ENCODE measurements at regions not wholly inside any gene's neighbourhood (a gene's known extent, or its start where the extent isn't known, plus 50 kb on each side); places are given as distances from the start of the nearest gene placed in this dataset.

GRCh38 chr4:187424636-187425035 is 570.9 kb upstream of the ZFP42 start:
- H3K4me1 ChIP-seq (ENCODE audit: insufficient read depth, low read length) = no peaks in the 10 kb centered on the region
- no peak overlapping the region for H3K18ac ChIP-seq (ENCODE audit: insufficient read length, low read depth, low read length)
- no peak overlapping the region for H2BK12ac ChIP-seq (ENCODE audit: insufficient read length, low read depth, low read length)
- H3K23me2 ChIP-seq (ENCODE audit: insufficient read length, low read depth, low read length, poor library complexity, severe bottlenecking) = no peaks in the 10 kb centered on the region
- no peak overlapping the region; a peak in 1 of 7 replicates for H3K27ac Mint-ChIP-seq
- WGBS (ENCODE audit: extremely low coverage, insufficient read length, low lambda C conversion rate) = no CpG with 5 or more reads among the region's 1 CpG
- H3K4me2 ChIP-seq (ENCODE audit: insufficient read depth, insufficient read length, low read length) = no peak overlapping the region
- H4K20me1 ChIP-seq (ENCODE audit: control insufficient read depth, insufficient read depth, insufficient read length) = no peaks in the 10 kb centered on the region
- H4K5ac ChIP-seq (ENCODE audit: insufficient read length, low read depth, low read length) = no peak overlapping the region
- H4K8ac ChIP-seq (replicated peaks; ENCODE audit: insufficient read length, low read depth, low read length) = no peak overlapping the region
- H3K9ac ChIP-seq (ENCODE audit: extremely low read depth, insufficient read length, low read length) = no peak overlapping the region
- H2AFZ ChIP-seq (ENCODE audit: low read length) = no peak overlapping the region
- no peaks in the 10 kb centered on the region for H3K79me1 ChIP-seq (ENCODE audit: insufficient read depth, low read depth, low read length, poor library complexity, severe bottlenecking)
- no peaks in the 10 kb centered on the region for H3K79me2 ChIP-seq (ENCODE audit: insufficient read depth, low read length)
- no peak overlapping the region for H2BK5ac ChIP-seq (ENCODE audit: insufficient read length, low read length)
- peaks cover 0 to 12% (median 0%) of the 10 kb centered on the region in 3 experiments; a peak in 2 of 7 replicates for H3K36me3 Mint-ChIP-seq (ENCODE audit: insufficient read depth in 1 of 3, low read depth in 3 of 3)
- no peak overlapping the region for H3K4me3 Mint-ChIP-seq
- no peak overlapping the region for H3K4ac ChIP-seq (ENCODE audit: low read depth, low read length)
- no peak overlapping the region for H2BK15ac ChIP-seq (ENCODE audit: low read depth, low read length)
- no peak overlapping the region for H3K56ac ChIP-seq (ENCODE audit: insufficient read length, low read depth, low read length)
- H3K23ac ChIP-seq (ENCODE audit: insufficient read length, low read depth, low read length) = no peak overlapping the region
- H3K14ac ChIP-seq (ENCODE audit: insufficient read depth, low read length) = no peak overlapping the region
- H2BK120ac ChIP-seq (ENCODE audit: low read depth, low read length, poor library complexity, severe bottlenecking) = no peak overlapping the region
- H3K27ac ChIP-seq (ENCODE audit: insufficient read length, low read depth, low read length) = no peak overlapping the region
- no peaks in the 10 kb centered on the region for H3K27me3 ChIP-seq (ENCODE audit: insufficient read depth, low read length)
- peaks cover 9 to 10% of the 10 kb centered on the region in 2 experiments for H3K9me3 Mint-ChIP-seq
- H3K9me3 ChIP-seq (ENCODE audit: control insufficient read depth, low read depth, low read length) = no peaks in the 10 kb centered on the region
- no peak overlapping the region for H2AK5ac ChIP-seq (ENCODE audit: insufficient read length, low read length)
- no peak overlapping the region for H2BK20ac ChIP-seq (ENCODE audit: low read depth, low read length, poor library complexity, severe bottlenecking)
- no peaks in the 10 kb centered on the region for H3K27me3 Mint-ChIP-seq (ENCODE audit: low read depth)
- H3T11ph ChIP-seq (ENCODE audit: low read length) = no peak overlapping the region
- H3K4me1 Mint-ChIP-seq = no peaks in the 10 kb centered on the region
- no peak overlapping the region for H4K91ac ChIP-seq (ENCODE audit: insufficient read length, low read depth, low read length)
- TF ChIP-seq, protein P1, sequence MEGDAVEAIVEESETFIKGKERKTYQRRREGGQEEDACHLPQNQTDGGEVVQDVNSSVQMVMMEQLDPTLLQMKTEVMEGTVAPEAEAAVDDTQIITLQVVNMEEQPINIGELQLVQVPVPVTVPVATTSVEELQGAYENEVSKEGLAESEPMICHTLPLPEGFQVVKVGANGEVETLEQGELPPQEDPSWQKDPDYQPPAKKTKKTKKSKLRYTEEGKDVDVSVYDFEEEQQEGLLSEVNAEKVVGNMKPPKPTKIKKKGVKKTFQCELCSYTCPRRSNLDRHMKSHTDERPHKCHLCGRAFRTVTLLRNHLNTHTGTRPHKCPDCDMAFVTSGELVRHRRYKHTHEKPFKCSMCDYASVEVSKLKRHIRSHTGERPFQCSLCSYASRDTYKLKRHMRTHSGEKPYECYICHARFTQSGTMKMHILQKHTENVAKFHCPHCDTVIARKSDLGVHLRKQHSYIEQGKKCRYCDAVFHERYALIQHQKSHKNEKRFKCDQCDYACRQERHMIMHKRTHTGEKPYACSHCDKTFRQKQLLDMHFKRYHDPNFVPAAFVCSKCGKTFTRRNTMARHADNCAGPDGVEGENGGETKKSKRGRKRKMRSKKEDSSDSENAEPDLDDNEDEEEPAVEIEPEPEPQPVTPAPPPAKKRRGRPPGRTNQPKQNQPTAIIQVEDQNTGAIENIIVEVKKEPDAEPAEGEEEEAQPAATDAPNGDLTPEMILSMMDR (conservative IDR thresholded peaks at IDR 0.05) = no peak
- no peak for DNase-seq
